DMS153 treated with DMSO at 0.1 percent for 48 hours (cell line): ENCODE measurements at regions not wholly inside any gene's neighbourhood (a gene's known extent, or its start where the extent isn't known, plus 50 kb on each side); places are given as distances from the start of the nearest gene placed in this dataset.

Experiments
- DNase-seq: peaks from one replicate; lab custom pipeline; 2025; ENCODE audit not compliant: unreplicated experiment; lab: John Stamatoyannopoulos, UW

- no peak for DNase-seq
Observed at GRCh38 chr1:58996341-58997059, 212.7 kb upstream of the JUN start.

DNA sequence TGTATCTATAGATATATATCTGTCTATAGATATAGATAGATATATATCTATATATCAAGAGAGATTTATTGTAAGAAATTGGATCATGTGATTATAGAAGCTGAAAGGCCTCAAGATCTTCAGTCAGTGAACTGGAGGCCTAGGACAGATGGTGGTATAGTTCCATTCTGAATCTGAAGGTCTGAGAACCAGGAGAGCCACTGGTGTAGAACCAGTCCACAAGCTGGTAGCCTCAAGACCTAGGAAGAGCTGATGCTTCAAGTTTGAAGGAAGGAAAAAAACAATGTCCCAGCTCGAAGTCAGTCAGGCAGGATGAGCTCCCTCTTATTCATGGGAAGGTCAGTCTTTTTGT is 213.2 kb upstream of the JUN start:
- DNase-seq, result no peak

DNA sequence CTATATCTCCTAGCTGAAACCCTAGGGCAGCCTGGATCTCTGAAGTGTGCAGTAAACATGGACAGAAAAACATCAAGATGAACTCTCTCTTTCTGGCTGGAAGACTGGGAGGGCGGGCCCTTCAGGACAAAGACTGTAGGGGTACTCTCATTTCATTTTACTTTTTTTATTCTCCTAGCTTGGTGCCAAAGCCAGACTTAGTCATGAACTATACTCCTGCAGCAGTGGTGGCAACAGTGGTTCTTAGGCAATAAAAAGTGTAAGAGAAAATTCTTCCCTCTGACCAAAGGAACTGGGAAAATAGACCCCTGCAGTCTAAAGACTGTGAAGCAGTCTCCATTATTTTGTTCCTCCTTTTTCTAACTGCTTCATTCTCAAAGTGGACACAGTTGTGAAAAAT is 213.8 kb upstream of the JUN start:
- DNase-seq, result no peak

- DNase-seq, result no peak
Observed at GRCh38 chr1:58999676-59000075, 215.8 kb upstream of the JUN start.

- DNase-seq, result no peak
Observed at GRCh38 chr1:59004755-59005154, 220.9 kb upstream of the JUN start.

DNA sequence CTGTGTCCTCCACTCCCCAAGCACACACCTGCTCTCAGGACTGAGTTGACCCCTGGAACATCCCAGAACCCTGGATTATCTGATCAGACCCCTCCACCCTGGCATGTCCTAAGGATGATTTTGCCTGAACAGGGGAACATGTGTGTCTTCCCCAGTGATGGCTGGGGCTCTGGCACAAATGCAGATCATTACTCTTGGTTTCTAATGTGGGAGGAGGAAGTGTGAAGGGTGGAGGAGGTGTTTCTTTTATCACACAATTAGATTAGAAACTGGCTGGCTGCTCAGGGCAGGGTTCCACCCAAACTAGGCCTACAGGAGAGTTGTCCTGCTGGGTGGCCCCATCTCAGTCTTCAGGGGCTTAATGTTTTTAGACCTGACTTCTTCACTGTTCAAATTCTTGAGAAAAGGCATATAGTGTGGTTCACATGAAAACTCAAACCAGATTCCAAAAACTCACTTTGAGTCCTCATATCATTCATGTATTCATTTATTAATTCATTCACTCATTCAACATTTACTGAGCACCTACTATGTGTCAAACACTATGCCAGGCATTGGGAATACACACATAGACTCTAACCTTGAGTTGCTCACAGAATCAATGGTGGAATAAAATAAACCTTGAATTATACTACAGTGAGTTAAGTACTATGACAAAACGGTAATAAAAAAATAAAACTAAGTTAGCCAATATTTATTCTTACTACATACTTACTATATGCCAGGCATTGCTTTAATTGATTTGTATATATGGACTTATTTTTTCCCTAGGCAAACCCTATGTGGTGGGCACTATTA is 221.8 kb upstream of the JUN start:
- no peak for DNase-seq

DNA sequence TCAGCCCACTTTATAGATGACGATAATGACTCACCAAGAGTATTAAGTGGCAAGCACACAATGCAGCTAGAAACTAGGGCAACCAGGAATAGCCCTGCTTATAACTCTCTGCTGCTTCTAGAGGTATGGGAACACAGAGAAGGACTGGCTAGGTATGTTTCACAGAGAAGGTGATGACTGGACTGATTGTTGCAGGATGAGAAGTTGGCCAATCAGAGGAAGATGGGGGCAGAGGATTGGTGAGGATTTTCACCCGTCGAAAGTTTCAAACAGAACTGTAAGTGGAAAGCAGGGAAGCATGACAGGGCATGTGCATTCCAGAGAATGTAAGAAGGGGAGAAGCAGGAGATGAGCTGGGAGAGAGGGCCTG is 222.4 kb upstream of the JUN start:
- no peak for DNase-seq

GRCh38 chr1:59006932-59007331 is 223.1 kb upstream of the JUN start:
- no peak for DNase-seq

GRCh38 chr1:59007429-59007819 is 223.6 kb upstream of the JUN start:
- DNase-seq, result no peak

DNA sequence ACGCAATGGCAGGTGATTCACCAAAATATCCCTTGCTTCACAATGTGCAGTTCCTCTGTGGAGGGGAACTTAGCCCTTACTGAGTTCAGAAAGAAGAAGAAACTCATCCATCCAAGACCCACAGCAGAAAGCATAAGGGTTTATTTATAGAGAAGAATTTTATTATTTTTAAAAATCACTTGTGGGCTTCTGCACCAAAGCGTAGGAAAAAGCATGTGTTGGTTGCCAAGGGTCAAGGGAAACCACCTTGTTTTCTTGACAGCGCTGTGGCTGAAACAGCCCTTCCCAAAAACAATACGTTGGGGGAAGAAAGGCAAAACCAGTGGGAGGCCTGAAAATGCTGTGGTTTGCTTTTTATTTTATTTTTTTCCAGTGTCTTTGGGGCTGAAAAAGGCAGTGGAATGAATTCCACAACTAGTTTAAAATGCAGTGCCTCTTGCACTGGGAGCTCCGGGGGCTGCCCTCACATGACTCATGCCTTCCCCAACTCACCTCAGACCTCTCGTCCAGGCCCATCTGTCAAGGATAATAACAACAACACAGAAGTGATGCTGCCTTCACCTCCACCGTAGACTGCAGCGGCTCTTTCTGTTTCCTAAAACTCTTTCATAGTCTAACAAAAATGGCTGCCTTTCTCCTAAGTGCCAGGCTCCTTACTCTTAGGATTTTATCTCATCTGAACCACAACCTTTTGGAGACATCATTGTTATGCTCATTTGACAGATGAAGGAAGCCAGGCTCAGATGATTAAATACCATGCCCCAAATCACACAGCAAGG is 224.2 kb upstream of the JUN start:
- DNase-seq, result no peak

DNA sequence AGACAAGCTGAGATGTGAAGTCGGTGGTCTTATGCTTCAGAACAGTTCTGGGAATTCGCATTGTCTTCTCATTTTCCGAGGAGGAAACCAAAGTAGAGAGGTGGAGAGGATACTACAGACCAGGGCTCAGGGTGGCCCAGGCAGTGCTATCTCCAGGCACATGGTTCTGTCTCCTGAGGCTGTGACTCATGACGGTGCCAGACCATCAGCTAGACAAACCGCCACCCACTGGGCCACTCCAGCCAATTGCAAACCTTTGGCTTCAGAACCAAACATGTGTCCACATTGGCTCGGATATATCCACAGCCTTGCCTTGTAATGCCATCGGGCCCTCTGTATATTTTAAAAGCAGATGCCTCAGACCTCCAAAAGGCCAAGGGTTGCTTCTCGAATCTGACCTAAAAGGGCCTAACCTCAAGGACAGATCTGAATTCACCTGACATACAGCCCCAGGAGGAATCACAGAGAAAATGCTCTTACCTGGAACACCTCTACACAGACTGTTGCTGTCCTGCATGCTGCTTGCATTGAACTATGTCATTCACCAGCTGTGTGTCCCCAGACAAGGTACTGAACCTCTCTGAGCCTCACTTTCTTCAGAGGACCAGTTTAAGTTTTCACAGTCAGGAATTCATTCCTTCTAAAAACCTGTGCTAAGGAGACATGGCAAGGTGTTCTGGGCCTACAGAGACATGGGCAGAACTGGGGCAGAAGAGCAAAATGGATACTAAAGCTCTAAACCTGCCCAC is 224.9 kb upstream of the JUN start:
- no peak for DNase-seq

GRCh38 chr1:59011663-59012062 is 227.8 kb upstream of the JUN start:
- no peak for DNase-seq

DNA sequence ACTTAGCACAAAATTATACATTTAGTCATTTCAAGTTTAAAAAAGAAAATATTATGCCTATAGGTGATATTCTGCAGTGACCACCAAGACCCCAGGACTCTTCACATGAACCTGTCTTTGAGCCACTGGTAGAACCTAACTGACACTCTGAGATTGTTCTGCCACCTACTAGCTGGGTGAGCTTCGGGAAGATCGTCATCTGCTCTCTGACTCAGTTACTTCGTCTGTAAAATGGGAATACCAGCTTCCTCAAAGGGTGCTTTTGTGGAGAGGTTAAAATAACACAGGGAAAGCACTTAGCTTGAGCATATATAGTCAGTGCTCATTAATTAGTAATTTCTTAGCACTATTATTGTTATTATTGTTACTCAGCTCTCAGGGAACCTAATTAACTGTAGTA is 228.5 kb upstream of the JUN start:
- no peak for DNase-seq

- DNase-seq, result no peak
Observed at GRCh38 chr1:59013276-59013927, 229.6 kb upstream of the JUN start.

DNA sequence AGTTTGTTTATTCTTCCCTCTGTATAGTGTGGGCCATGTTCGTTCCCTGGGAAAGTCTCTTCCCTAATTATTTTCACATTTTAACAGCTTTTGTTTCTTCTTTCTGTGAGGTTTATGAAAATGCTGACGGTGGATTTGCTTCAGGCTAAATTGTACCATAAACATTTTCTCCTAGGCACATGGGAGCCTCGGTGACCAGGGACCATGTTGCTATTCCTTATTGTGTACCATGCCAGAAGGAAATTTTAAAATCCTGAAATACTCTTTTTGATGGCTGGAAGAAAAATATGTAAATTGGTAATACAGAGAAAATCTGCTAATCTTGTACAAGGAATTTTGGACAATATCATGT is 230.1 kb upstream of the JUN start:
- DNase-seq, result no peak

- DNase-seq, result no peak
Observed at GRCh38 chr1:59014827-59015226, 231.0 kb upstream of the JUN start.

GRCh38 chr1:59015708-59016107 is 231.9 kb upstream of the JUN start:
- DNase-seq, result no peak

- no peak for DNase-seq
Observed at GRCh38 chr1:59016390-59016789, 232.5 kb upstream of the JUN start.

DNA sequence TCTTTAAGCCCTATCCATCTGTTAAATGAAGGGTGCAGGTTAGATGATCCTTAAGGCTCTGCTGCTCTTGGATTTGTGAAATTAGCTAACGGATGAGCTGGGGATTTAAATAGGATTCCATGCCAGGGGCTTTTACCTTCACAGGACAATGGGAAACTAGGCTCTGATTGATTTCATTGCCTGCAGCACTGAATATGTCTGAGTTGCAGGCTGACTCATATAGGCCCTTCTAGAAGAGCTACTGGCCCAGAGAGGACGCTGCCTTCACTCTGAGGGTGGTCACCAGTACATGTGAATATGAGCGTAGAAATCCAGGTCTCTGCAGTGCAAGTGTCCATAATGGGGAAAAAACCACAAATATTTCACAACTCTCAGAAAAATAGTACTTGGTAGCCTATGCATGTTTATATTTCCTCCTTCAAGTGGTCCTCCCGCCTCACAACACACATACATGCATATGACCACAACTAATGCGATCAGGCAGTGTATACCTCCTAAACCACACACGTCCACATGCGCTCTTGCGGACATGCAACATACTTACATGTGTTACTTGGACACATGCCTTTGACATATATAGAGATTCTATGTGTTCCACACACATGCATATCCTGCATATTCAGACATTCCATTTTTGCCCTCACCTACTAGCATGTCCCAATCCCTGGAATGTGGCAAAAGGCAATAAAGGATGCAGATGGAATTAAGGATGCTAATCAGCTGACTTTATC is 233.8 kb upstream of the JUN start:
- no peak for DNase-seq

DNA sequence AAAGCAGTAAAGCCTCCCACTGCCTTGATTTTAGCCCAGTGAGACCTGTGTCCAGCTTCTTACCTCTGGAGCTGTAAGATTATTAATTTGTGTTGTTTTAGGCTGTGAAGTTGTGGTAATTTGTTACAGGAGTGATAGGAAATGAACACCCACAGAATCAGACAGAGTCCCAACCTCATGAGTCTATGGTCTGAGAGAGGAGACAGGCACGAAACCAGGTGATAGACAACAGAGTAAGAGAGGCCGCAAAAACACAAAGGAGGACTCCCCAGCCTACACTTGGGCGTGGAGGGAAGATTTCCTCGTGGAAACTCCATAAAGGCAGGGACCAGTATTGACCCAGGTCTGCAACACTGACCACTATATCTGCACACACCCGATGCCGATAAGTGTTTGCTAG is 234.6 kb upstream of the JUN start:
- no peak for DNase-seq
